H1 (cell line): ENCODE measurements at regions not wholly inside any gene's neighbourhood (a gene's known extent, or its start where the extent isn't known, plus 50 kb on each side); places are given as distances from the start of the nearest gene placed in this dataset.

Source experiments
- CTCF ChIA-PET: fragments of 300-600 bp; sonication (Branson Sonifier 250); formaldehyde crosslinking; loops from one replicate; lab custom pipeline; 2021; ENCODE audit not compliant: partially characterized antibody; lab: Charles Lee
- POLR2A ChIA-PET: fragments of 300-600 bp; sonication (Branson Sonifier 250); formaldehyde crosslinking; loops from one replicate; lab custom pipeline; 2021; ENCODE audit warnings: inconsistent platforms; ENCODE audit not compliant: partially characterized antibody; lab: Charles Lee
- DNase-seq, 2 experiments: peaks; one replicate each; pipeline versions ENCODE4 v3.0.0 to v3.0.0-alpha.2; 2010 to 2022; ENCODE audit warnings: low spot score in 2 of 2, low read depth in 1 of 2, mixed read lengths in 1 of 2
- FAIRE-seq: peaks from 2 replicates; lab custom pipeline; 2011; peaks lifted over from hg19 to GRCh38; lab: Jason Lieb, UNC
- H2AFZ ChIP-seq: 2 replicates; pipeline ENCODE4 v1.8.1; 2012; ENCODE audit warnings: low read length, inconsistent platforms
- H2AK5ac ChIP-seq: 2 replicates; pipeline ENCODE4 v1.6.1; 2013; ENCODE audit warnings: low read depth, low read length
- H2BK120ac ChIP-seq: replicated peaks from 2 replicates; pipeline ENCODE3; 2013; ENCODE audit warnings: low read depth, low read length, inconsistent platforms
- H2BK12ac ChIP-seq: 2 replicates; pipeline ENCODE4 v1.6.1; 2013; ENCODE audit warnings: low read depth, low read length
- H2BK15ac ChIP-seq: 2 replicates; pipeline ENCODE4 v1.6.1; 2013; ENCODE audit warnings: low read length
- H2BK20ac ChIP-seq: 2 replicates; pipeline ENCODE4 v1.6.1; 2013; ENCODE audit warnings: low read length
- H2BK5ac ChIP-seq: 2 replicates; pipeline ENCODE4 v1.6.1; 2013; ENCODE audit warnings: low read depth, low read length
- H3K14ac ChIP-seq: 2 replicates; pipeline ENCODE4 v1.6.1; 2013; ENCODE audit warnings: inconsistent platforms; ENCODE audit not compliant: insufficient read length
- H3K18ac ChIP-seq: 2 replicates; pipeline ENCODE4 v1.6.1; 2013; ENCODE audit warnings: low read length; ENCODE audit errors: extremely low read depth
- H3K23ac ChIP-seq: 2 replicates; pipeline ENCODE4 v1.6.1; 2013; ENCODE audit warnings: inconsistent platforms; ENCODE audit not compliant: insufficient read length
- H3K23me2 ChIP-seq: 2 replicates; pipeline ENCODE4 v1.6.1; 2013; ENCODE audit warnings: low read depth, low read length
- H3K27ac ChIP-seq: 2 replicates; pipeline ENCODE4 v1.6.1; 2011; ENCODE audit warnings: low read depth, low read length, inconsistent platforms
- H3K27me3 ChIP-seq, 4 experiments: replicated peaks in 1 of 4; 1 replicate in 1 of 4; 2 replicates in 3 of 4; pipeline versions ENCODE4 v1.6.1 to v1.8.1; 2011 to 2013; ENCODE audit warnings: low read length in 3 of 4, mild to moderate bottlenecking in 3 of 4, inconsistent platforms in 2 of 4, mixed read lengths in 2 of 4, moderate library complexity in 1 of 4; ENCODE audit not compliant: control insufficient read depth in 3 of 4, insufficient read depth in 3 of 4; ENCODE audit errors: extremely low read depth in 1 of 4
- H3K36me3 ChIP-seq, 4 experiments: 2 replicates each; pipeline versions ENCODE4 v1.6.1 to v1.8.1; 2011 to 2013; ENCODE audit warnings: mild to moderate bottlenecking in 4 of 4, low read length in 3 of 4, moderate library complexity in 2 of 4, control low read depth in 1 of 4, inconsistent platforms in 1 of 4; ENCODE audit not compliant: insufficient read depth in 4 of 4, control insufficient read depth in 2 of 4
- H3K4ac ChIP-seq: replicated peaks from 2 replicates; pipeline ENCODE3; 2013; ENCODE audit warnings: low read length, low read depth, mixed read lengths, inconsistent platforms; ENCODE audit not compliant: insufficient read length
- H3K4me1 ChIP-seq, 4 experiments: replicated peaks in 1 of 4; 1 replicate in 1 of 4; 2 replicates in 3 of 4; pipeline versions ENCODE4 v1.6.1 to v1.8.1; 2011 to 2013; ENCODE audit warnings: low read length in 3 of 4, inconsistent platforms in 2 of 4, mixed read lengths in 1 of 4; ENCODE audit not compliant: insufficient read depth in 4 of 4, control insufficient read depth in 3 of 4
- H3K4me2 ChIP-seq, 2 experiments: 2 replicates each; pipeline versions ENCODE4 v1.6.1 to v1.8.1; 2011 to 2013; ENCODE audit warnings: low read depth in 2 of 2, low read length in 2 of 2, control low read depth in 1 of 2, inconsistent platforms in 1 of 2, mild to moderate bottlenecking in 1 of 2; ENCODE audit not compliant: insufficient read depth in 1 of 2
- H3K4me3 ChIP-seq, 4 experiments: fragments of 200-600, 300-600 bp in 1 of 4; sonication (generic), shearing (Covaris generic), sonication (Bioruptor Twin) in 1 of 4; 2 replicates each; pipeline versions ENCODE4 v1.5.1 to v1.8.1; 2011 to 2016; ENCODE audit warnings: low read length in 4 of 4, low read depth in 3 of 4, control low read depth in 2 of 4, inconsistent platforms in 2 of 4, mild to moderate bottlenecking in 2 of 4, mixed read lengths in 1 of 4, moderate library complexity in 1 of 4; ENCODE audit not compliant: insufficient read depth in 2 of 4; ENCODE audit errors: extremely low read depth in 1 of 4
- H3K56ac ChIP-seq: replicated peaks from 2 replicates; pipeline ENCODE3; 2013; ENCODE audit warnings: low read depth, mild to moderate bottlenecking, mixed read lengths, low read length, inconsistent platforms; ENCODE audit not compliant: insufficient read length
- H3K79me1 ChIP-seq: 2 replicates; pipeline ENCODE4 v1.6.1; 2013; ENCODE audit warnings: low read depth, low read length, control low read depth
- H3K79me2 ChIP-seq, 2 experiments: 2 replicates each; pipeline versions ENCODE4 v1.6.1 to v1.8.1; 2012 to 2013; ENCODE audit warnings: low read length in 2 of 2, mild to moderate bottlenecking in 2 of 2, inconsistent platforms in 1 of 2; ENCODE audit not compliant: insufficient read depth in 2 of 2, control insufficient read depth in 1 of 2
- H3K9ac ChIP-seq, 4 experiments: replicated peaks in 1 of 4; 1 replicate in 1 of 4; 2 replicates in 3 of 4; pipeline versions ENCODE4 v1.6.1 to v1.8.1; 2011 to 2013; ENCODE audit warnings: low read depth in 3 of 4, low read length in 3 of 4, control low read depth in 2 of 4, mild to moderate bottlenecking in 2 of 4, moderate library complexity in 2 of 4, inconsistent platforms in 1 of 4; ENCODE audit errors: extremely low read depth in 1 of 4
- H3K9me3 ChIP-seq, 2 experiments: 2 replicates each; pipeline versions ENCODE4 v1.6.1 to v1.8.1; 2012 to 2013; ENCODE audit warnings: mild to moderate bottlenecking in 2 of 2, moderate library complexity in 2 of 2, control low read depth in 1 of 2, inconsistent platforms in 1 of 2, low read depth in 1 of 2, low read length in 1 of 2, mixed read lengths in 1 of 2; ENCODE audit not compliant: insufficient read depth in 2 of 2
- H4K20me1 ChIP-seq, 2 experiments: replicated peaks in 1 of 2; 2 replicates each; pipeline versions ENCODE3 to v1.8.1; 2011 to 2013; ENCODE audit warnings: inconsistent platforms in 2 of 2, low read length in 2 of 2, mild to moderate bottlenecking in 1 of 2; ENCODE audit not compliant: insufficient read depth in 2 of 2, control insufficient read depth in 1 of 2
- H4K5ac ChIP-seq: 2 replicates; pipeline ENCODE4 v1.6.1; 2013; ENCODE audit warnings: low read length, low read depth, mixed read lengths, inconsistent platforms; ENCODE audit not compliant: insufficient read length
- H4K8ac ChIP-seq: 2 replicates; pipeline ENCODE4 v1.8.0; 2013; ENCODE audit warnings: mild to moderate bottlenecking, moderate library complexity, low read length, inconsistent platforms; ENCODE audit not compliant: insufficient read depth; ENCODE audit errors: extremely low read depth
- H4K91ac ChIP-seq: replicated peaks from 2 replicates; pipeline ENCODE3; 2013; ENCODE audit warnings: low read length, mixed read lengths, inconsistent platforms; ENCODE audit not compliant: insufficient read length
- POLR2A ChIP-seq, 2 experiments: IDR thresholded peaks; 1 replicate in 1 of 2; 2 replicates in 1 of 2; pipeline ENCODE4 v1.6.1; 2011; ENCODE audit warnings: low read depth in 2 of 2, low read length in 2 of 2, mild to moderate bottlenecking in 2 of 2; ENCODE audit errors: control extremely low read depth in 1 of 2
- YY1 ChIP-seq: IDR thresholded peaks from 2 replicates; pipeline ENCODE4 v1.6.1; 2011; ENCODE audit warnings: low read depth, mild to moderate bottlenecking, low read length
- WGBS, 2 experiments: shearing (Covaris generic) in 1 of 2; methylation state at CpG; one replicate each; pipeline versions ENCODE4 v1.1.6 to v1.1.7; 2013 to 2015; ENCODE audit warnings: low lambda C conversion rate in 2 of 2, mixed read lengths in 2 of 2, inconsistent platforms in 1 of 2, low coverage in 1 of 2, missing lambda C conversion rate in 1 of 2; ENCODE audit not compliant: insufficient replicate concordance in 2 of 2, insufficient coverage in 1 of 2, insufficient read length in 1 of 2; ENCODE audit errors: extremely low coverage in 1 of 2, missing lambda C conversion rate in 1 of 2; 5-methylcytosine and 5-hydroxymethylcytosine counted together

DNA sequence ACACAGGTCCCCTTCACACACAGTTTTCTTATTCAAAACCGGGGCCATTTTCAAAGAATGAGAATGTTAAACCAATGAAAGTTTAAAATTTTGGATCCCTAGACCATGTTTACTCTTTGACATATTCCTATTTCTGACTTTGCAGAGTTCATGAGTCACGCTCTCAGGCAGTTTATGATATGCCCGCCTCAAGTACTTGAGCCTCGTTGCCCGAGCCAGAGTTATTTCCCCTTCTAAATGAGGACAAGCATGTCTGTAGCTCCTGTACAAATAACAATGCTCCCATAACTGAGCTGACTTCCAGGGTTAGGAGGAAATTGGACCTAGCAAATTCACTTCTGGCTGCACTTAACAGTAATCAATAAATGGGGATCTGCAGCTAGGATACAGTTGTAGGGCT, 87.9 kb upstream of the PDE1C start:
- H3K4ac ChIP-seq = no peak overlapping the region
- H3K27ac ChIP-seq = no peak overlapping the region
- no peak overlapping the region for H3K4me2 ChIP-seq
- no peak overlapping the region for H3K14ac ChIP-seq
- no peaks in the 10 kb centered on the region; a peak in 2 of 7 replicates for H3K27me3 ChIP-seq
- no peak overlapping the region for H3K4me3 ChIP-seq
- no peak overlapping the region for H3K23ac ChIP-seq
- no peak overlapping the region for H2AFZ ChIP-seq
- no peaks in the 10 kb centered on the region for H3K79me1 ChIP-seq
- no peak overlapping the region for H3K9ac ChIP-seq
- no peaks in the 10 kb centered on the region for H4K20me1 ChIP-seq
- no peak overlapping the region for H4K5ac ChIP-seq
- H2BK20ac ChIP-seq = no peak overlapping the region
- H2BK15ac ChIP-seq = no peak overlapping the region
- FAIRE-seq (no peak), DNase-seq (no peak)
- ChIA-PET POLR2A (no interaction called here), CTCF (interaction anchor here (0.9 to 1.6 kb wide), 5 partner anchors 8 to 375 kb away, joined by 3 to 4 read pairs (median 4); no protein-coding TSS in a partner anchor)
- H4K91ac ChIP-seq = no peak overlapping the region
- no peak overlapping the region for H2BK12ac ChIP-seq
- H3K18ac ChIP-seq = no peak overlapping the region
- H4K8ac ChIP-seq = no peak overlapping the region
- H2AK5ac ChIP-seq = no peak overlapping the region
- TF ChIP-seq YY1 (no peak), POLR2A (IDR thresholded peaks at IDR 0.05; ENCODE audit: control extremely low read depth in 1 of 2, low read depth in 2 of 2, low read length in 2 of 2) (no peak)
- H3K23me2 ChIP-seq = no peaks in the 10 kb centered on the region
- H3K79me2 ChIP-seq = no peaks in the 10 kb centered on the region
- no peak overlapping the region for H2BK120ac ChIP-seq
- 81% methylated on average over 5 of the region's 5 CpGs; no CpG with 5 or more reads in 1 of the 2 experiments for WGBS, 2 experiments
- H2BK5ac ChIP-seq = no peak overlapping the region
- no peaks in the 10 kb centered on the region for H3K9me3 ChIP-seq
- H3K4me1 ChIP-seq = 0 out of 7 replicates have a peak, but pooled peaks cover 0 to 2% (median 0%) of the 10 kb centered on the region in 4 experiments
- H3K56ac ChIP-seq = no peak overlapping the region
- no peaks in the 10 kb centered on the region for H3K36me3 ChIP-seq
